ENCODE measurements at regions not wholly inside any gene's neighbourhood (a gene's known extent, or its start where the extent isn't known, plus 50 kb on each side); places are given as distances from the start of the nearest gene placed in this dataset.
"Not testable (repeated sequence)": the region's sequence is repeated elsewhere in the genome, so short reads cannot be mapped to it uniquely, and the experiment has no call there.

- not testable (repeated sequence) for DNase-seq (ENCODE audit: low read depth)
Measured at GRCh38 chr1:120233661-120234018, 57.3 kb upstream of the SEC22B start.

DNA sequence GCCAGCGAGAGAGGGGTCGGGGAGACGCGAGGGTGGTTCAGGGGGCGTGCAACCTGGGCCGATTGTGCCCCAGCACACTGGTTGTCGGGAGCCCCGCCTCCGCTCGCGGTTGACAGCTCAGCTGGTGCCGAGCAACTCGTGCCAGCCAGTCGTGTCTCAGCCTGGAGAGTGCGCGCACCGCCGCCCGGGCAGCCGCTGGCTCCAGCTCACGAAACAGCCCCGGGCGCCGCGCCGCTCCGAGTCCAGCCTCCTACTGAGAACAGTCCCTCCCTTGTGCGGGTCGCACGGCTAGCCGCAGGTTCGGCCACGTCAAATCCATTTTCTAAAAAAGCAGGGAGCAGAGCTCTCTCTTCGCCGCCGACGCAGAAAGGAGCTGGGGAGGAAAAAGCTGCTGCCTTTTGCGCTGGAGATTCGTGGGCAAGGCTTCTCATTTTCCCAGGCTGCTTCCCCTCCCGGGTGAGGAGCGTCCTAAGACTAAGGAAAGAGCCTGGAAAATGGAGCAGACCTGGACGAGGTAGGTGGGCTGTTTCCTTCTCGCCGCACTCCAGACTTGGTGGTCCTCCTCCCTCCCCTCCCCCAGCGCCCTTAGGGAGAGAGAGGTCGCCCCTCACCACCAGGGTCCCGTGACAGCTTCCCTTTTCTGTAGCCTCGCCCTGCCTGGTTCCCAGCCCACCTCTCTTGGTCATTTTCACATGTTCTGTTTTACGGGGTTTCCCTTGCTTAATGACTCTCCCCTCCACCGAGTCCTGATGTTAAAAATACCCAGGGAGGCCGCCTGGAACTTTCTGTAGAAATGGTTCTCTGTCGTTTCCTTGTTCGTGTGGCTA is 56.7 kb upstream of the SEC22B start:
- not testable (repeated sequence) for DNase-seq (ENCODE audit: low read depth)

- not testable (repeated sequence) for DNase-seq (ENCODE audit: low read depth)
Measured at GRCh38 chr1:120229835-120230234, 53.5 kb upstream of the SEC22B start.

All from stromal cell of bone marrow (primary cell).